GM19468 (cell line): ENCODE measurements at regions not wholly inside any gene's neighbourhood (a gene's known extent, or its start where the extent isn't known, plus 50 kb on each side); places are given as distances from the start of the nearest gene placed in this dataset.
"Not testable (repeated sequence)": the region's sequence is repeated elsewhere in the genome, so short reads cannot be mapped to it uniquely, and the experiment has no call there.

Experiments
- ATAC-seq: cut with Tn5 transposase; IDR thresholded peaks from one replicate; pipeline ENCODE4 v1.9.1; 2021; ENCODE audit warnings: mild to moderate bottlenecking, moderate library complexity, moderate number of reproducible peaks; ENCODE audit not compliant: unreplicated experiment; ENCODE audit errors: extremely low read depth

DNA sequence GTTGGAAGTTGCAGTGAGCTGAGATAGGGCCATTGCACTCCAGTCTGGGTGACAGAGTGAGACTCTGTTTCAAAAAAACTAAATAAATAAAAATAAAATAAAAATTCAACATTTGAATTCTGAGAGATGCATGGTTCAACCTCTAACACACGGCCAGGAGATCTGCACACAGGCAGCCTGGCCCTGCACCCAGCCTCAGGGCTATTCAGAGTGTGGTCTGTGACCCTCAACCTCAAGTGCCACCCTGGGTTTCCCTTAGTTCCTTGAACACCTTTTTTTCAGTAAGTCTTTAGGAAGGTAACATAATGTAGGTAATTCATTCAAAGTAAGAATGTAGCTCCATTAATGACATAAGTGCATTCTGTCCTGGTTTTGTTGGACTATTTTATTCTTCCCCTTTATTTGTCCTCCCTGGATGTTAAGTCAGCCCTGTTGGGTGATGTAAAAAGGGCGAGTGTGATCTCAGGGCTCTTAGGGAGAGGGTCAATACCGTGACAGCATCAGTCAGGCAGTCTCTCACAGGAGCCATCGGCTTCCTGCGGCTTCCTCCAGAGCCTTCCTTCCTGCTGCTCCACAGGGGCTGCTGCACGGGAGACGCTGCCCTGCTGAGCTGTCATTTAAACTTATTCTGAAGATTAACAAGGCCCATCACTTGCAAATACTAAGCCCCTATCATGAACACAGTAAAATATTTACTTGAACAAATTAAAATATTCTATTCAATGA is 139.8 kb downstream of the SPATA31A6 start:
- not testable (repeated sequence) for ATAC-seq

GRCh38 chr9:42325142-42325541 is 141.7 kb downstream of the SPATA31A6 start:
- not testable (repeated sequence) for ATAC-seq

DNA sequence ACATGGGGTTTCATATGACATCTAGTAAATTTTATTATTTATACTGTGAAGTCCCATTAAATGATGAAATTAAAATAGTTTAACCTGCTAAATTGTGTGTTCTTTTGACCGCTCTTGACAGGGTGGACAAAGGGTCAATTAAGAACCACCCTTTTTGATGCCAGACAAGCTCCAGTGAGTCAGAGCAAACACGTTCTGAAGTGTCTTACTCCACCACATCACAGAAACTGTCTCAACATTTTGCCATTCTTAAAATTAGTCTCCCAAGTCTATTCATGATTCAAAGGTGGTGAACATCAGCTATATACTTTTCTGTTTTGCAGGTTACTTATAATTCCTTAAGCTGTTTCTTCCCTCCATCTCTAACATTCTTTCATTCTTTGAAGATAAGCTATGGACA is 142.1 kb downstream of the SPATA31A6 start:
- ATAC-seq, result not testable (repeated sequence)

DNA sequence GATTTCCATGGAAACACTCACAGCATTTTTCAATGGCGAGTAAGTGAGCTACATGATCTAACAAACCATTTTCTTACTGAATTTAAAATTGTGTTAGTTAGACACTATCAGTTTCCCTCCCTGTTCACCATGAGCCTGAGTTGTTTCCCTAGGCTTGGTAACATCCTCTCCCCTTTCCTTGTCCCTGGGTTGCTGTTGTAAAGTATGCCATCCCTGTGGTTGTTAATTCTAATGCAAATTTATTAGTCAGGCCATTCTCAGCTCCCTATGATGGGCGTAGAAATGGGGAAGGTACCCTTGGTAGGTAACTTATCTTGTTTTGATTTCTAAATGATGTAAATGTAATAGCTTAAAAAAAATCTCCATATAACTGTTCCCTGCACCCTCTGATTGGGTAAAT is 143.0 kb downstream of the SPATA31A6 start:
- not testable (repeated sequence) for ATAC-seq

- ATAC-seq, result not testable (repeated sequence)
Measured at GRCh38 chr9:42335342-42335741, 151.9 kb downstream of the SPATA31A6 start.

GRCh38 chr9:42335984-42336657 is 152.7 kb downstream of the SPATA31A6 start:
- not testable (repeated sequence) for ATAC-seq

DNA sequence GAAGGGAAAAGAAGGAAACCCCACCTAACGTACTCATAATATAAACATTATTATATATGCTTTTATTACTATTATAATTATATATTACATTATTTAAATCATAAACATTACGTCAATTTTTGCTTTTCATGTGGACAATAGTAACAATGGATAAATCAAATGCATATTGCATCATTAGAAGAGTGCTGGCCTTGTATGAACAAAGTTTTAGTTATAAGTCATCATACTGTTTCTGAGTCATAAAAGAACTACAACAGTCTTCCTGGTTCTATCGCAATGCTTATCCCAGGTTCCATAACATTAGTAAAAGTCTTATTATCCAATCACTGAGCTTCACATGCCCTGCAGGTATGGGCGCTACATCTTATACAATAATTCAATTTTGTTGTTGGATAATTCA is 154.8 kb downstream of the SPATA31A6 start:
- ATAC-seq, result not testable (repeated sequence)

- not testable (repeated sequence) for ATAC-seq
Measured at GRCh38 chr9:42339671-42340434, 156.4 kb downstream of the SPATA31A6 start.

GRCh38 chr9:42340435-42340723 is 156.9 kb downstream of the SPATA31A6 start:
- not testable (repeated sequence) for ATAC-seq

GRCh38 chr9:42341860-42342259 is 158.4 kb downstream of the SPATA31A6 start:
- ATAC-seq, result not testable (repeated sequence)

DNA sequence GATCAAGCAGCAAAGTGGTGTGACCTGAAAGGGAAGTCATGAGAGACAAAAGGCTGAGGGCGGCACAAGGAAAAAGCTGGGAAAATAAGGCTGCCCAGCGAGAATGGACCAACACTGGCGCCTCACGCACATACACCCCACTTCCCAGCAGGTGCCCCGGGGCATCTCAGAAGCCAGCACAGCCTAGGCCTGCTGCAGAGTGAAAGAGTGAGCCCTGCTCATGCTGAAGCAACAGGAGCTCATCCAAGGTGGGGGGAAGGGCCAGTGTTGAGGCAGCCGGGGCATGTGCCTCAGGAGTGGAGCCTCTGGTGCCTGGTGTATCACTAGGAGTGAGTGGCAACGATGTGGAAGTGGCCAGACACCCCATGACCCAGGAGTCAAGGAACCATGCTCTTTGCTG is 158.8 kb downstream of the SPATA31A6 start:
- not testable (repeated sequence) for ATAC-seq

GRCh38 chr9:42344508-42344907 is 161.0 kb downstream of the SPATA31A6 start:
- ATAC-seq, result not testable (repeated sequence)

DNA sequence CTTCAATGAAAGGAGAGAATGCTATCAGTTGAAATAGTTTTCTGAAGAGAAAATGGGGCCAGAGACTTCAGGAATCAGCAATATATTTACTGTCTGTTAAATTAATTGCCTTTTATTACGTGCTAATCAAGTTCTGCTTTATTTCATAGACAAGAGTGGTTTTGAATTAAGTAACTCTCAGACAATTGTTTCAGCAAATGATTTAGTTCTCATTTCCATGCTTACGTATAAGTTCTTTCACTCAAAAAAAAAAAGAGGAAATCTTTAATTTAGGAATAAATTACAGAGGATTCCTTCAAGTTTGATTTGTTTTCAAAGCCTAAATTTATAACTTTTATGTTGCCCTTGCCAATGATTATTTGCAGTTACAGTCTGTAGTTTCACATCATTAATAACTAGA is 163.5 kb downstream of the SPATA31A6 start:
- not testable (repeated sequence) for ATAC-seq

GRCh38 chr9:42349181-42349580 is 165.7 kb downstream of the SPATA31A6 start:
- ATAC-seq, result not testable (repeated sequence)

- ATAC-seq, result not testable (repeated sequence)
Measured at GRCh38 chr9:42350412-42350811, 167.0 kb downstream of the SPATA31A6 start.

DNA sequence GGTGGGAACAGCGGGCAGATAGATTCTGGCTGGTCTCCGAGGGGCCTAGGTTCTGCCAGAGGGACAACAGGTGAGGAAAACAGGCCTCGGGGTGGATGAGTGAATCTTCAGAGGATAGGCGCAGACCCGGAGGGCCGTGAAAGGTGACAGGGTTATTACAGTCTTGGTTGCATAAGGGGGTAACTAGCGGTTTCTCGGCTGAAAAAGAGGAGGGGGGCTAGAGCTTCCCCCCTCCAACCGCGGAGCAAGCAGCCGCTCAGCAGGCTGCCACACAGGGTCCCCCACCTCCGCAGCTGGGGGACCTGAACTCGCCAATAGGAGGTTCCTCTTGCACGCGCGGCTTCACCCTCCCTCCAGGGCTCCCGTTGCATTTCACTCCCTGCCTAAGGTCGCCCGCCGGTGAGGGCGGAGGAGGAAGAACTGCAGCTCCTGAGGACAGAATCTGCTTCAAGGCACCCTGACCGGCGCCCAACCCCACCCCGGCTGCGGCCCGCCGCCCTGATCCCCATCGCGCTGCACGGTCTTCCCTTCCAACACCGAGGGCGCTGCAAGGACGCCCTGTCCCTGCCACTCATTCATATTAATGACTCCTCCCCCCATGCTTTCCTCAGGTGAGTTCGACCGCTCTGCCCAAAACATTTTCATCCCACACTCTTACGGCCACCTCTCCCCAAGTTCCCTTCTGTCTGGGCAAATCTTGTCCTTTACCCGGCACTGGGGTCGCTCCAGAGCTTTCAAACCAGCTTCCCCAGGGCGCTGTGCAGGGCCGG is 174.3 kb downstream of the SPATA31A6 start:
- not testable (repeated sequence) for ATAC-seq

DNA sequence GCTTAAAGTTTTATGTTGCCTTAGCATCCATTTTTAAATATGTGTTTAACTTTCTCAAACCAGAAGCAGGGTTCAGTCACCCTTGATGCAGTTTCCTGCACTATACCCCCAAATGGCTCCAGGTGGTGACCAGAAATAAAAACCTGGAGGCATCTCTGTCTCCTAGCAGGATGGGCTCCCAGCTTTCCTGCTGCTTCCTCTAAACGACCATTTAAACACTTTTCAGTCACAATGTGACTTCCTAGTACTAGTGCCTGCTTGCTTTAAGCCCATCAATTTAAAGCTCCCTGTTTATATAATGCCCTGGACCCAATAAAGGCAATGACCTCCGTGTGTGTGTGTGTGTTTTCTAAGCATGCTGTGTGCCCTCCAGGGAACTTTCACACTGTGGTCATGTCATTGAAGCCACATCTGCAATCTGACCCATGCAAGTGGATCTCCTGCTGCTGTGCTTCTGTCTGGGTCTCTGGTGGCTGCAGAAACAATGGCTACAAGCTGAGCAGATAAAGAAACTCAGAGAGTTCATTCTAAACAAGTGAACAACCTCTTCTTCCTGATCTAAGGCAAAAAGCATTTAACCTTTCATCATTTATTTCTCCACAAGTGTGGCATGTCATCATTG is 175.3 kb downstream of the SPATA31A6 start:
- not testable (repeated sequence) for ATAC-seq

DNA sequence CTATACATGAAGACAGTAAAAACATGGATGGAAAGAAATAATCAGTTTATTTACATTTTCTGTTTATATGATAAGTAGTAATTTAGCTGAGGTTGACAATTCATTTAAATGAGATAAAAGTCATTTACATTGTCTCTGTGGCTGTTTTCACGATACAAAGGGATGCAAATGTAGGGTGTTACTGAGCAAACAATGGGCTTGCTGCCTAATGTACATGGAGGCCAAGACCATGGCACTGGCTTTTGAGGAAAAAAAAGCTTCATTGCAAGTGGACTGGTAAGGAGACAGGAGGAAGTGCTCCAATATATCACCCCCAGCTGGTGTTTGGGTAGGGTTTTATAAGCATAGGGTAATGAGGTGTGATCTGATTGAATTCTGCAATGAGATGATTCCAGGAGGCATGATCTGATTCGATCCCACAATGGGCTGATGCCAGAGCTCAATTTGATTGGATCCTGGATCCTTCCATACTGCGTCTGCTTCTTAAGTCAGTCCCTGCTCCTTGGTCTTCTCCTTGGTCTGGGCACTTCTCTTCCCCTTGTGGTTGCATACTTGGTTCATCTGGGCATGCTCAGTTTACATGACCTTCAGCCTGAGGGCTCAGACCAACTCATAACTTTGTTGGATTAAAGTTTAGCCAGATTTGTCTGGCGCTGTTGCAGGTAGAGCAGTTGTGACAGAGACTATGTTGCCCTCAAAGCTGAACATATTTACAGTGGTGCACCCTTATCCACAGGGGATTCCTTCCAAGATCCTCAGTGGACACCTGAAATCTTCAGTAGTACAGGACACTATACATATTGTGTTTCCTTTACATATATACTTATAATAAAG is 181.2 kb downstream of the SPATA31A6 start:
- ATAC-seq, result not testable (repeated sequence)
